Smooth muscle cell of the brain vasculature (primary cell): ENCODE measurements at regions not wholly inside any gene's neighbourhood (a gene's known extent, or its start where the extent isn't known, plus 50 kb on each side); places are given as distances from the start of the nearest gene placed in this dataset.
"Not testable (repeated sequence)": the region's sequence is repeated elsewhere in the genome, so short reads cannot be mapped to it uniquely, and the experiment has no call there.

Source experiments
- DNase-seq: peaks from one replicate; pipeline ENCODE4 v3.0.0-alpha.2; 2012; ENCODE audit warnings: low read depth, low spot score

GRCh38 chr20:48329676-48330664 lies 497.8 kb downstream of the PREX1 start:
- DNase-seq, result no peak

- DNase-seq, result no peak
Measured at GRCh38 chr20:48329031-48329615, 498.7 kb downstream of the PREX1 start.

DNA sequence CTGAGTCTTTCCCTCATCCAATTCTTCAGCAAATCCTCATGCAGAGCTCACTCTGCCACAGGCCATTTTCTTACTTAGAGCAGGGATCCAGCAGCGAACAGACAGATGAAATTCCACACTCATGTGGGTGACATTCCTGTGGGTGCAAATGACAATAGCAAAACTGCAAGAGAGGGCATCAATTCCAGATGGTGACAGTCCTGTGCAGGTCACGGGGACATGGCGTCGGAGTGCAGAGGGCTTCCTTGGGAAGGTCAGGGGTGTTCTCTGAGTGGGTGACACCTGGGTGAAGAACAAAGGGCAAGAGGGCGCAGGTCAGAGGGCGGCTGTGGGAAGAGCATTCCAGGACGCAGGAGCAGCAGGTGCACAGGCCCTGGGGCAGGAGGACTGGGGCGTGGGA lies 500.0 kb downstream of the PREX1 start:
- not testable (repeated sequence) for DNase-seq

- no peak for DNase-seq
Measured at GRCh38 chr20:48326868-48327267, 500.9 kb downstream of the PREX1 start.

- DNase-seq, result no peak
Measured at GRCh38 chr20:48326434-48326691, 501.4 kb downstream of the PREX1 start.

- DNase-seq, result no peak
Measured at GRCh38 chr20:48325656-48326433, 502.0 kb downstream of the PREX1 start.

DNA sequence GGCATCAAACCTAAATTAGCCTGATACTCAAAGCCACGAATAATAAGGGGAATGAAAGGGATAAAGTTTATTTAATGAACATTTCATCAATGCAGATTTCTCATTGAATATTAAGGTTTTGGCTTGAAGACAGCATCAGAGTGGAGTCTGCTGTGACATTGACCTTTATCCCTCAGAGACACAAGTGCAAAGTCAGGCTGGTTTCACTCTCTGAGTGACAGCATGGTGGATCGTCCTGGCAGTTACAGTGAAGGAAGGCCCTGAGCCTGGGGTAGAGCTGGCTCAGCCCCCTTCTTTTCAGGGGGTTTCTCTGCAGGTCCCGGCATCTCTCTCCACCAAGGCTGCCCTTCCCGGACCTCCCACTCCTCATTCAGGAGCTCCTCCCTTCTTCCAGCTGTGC lies 503.1 kb downstream of the PREX1 start:
- no peak for DNase-seq

DNA sequence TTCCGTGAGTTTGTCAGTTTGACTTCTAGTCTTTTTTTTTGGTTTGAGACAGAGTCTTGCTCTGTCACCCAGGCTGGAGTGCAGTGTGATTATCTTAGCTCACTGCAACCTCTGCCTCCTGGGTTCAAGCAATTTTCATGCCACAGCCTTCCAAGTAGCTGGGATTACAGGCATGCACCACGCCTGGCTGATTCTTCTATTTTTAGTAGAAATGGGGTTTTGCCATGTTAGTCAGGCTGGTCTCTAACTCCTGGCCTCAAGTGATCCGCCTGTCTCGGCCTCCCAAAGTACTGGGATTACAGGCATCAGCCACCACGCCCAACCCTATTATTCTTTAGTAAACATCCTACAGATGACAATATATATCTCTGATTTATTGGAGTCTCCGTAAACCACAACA lies 506.5 kb downstream of the PREX1 start:
- no peak for DNase-seq

DNA sequence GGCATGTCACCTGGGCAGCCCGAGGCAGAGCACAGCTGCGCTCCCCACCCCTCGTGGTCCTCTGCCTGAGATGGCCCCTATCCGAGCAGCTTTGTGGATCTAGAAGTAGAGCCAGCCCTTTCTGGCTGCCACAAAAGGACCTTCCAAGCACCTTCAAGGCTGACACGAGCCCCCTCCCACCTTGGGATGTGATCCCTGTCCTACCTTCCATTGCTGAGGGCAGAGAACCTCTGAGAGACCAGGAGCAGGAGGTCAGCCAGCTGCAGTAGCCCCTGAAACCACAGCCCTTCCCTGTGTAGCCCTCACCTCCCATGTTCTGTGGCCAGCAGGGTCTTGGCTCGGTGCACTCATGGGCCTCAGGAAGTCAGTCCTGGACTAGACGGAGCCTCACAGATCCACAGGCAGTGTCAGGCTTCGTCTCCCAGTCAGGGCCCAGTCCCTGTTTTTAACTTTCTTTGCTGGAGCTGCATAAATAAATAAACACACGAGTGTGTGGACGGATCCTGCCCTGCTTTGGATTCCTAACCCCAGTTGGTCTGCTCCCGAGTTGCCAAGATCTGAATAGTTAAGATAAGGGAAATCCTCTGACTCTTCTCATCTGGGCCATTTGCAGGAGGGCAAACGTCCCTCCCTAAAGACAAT lies 507.7 kb downstream of the PREX1 start:
- no peak for DNase-seq

GRCh38 chr20:48317578-48317977 lies 510.2 kb downstream of the PREX1 start:
- no peak for DNase-seq

DNA sequence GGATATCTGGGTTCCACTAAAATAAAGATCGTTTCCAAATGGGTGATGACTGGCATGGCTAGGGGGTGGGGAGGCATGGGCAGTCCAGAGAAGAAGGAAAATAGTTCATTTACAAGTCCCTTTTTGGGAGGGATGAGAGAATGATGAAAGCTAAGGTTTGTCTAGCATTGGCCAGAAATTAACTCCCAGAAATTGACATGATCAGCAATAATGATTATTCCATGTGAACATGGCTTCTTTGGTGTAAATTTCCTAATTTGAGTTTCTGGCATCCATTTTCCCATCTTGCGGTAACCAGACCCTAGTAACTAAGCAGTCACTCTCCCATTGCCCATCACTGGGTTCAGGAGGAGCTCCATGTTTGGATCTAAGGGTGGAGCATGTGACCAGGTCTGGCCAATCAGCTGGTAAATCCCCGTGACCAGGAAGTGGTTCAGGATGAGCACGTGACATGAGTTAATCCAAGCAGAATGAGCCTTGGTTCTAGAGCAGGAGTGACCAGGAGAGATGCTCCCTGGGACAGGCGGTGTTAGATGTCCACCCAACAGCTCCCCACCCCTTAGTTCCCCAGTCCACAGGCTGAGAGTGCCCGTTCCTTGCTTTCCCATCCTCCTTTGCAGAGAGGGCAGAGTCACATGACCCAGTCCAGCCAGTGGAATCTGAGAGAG lies 512.7 kb downstream of the PREX1 start:
- DNase-seq, result no peak

GRCh38 chr20:48313324-48313723 lies 514.5 kb downstream of the PREX1 start:
- DNase-seq, result no peak

DNA sequence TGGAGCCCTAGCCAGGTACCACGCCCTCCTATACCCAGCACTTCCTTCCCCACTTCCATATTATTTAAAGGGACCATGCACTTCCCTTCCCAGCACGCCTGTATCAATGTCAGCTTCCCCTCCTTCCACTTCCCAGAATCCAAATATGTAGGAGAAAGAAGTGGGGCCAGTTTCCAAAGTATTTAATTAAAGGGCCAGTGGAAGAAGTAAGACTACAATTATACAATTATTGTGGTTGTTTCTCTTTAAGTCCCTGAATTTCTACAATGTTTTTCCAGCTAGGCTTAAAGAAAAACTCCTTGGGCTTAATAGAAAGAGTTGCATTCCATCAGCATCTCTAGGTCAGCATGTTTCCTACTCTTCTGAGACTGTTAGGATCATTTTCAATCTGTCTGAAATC lies 515.8 kb downstream of the PREX1 start:
- DNase-seq, result no peak

DNA sequence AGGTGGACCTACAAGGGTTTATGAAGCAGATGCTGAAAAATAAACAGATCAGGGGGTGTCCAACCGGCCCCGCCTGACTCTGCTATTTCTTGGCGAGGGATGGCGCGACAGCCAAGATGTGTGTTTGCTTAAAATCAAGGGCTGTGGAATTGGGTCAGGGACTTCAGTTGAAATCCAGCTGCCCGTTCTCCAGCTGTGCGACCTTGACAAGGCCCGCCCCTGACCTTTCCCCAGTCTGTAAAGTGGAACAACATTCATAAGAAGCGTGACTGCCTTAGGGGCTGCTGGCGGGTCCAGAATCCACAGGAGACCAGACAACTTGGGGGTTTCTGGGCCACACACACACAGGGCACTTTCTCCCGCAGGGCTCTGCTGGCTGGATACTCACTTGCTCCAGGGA lies 517.5 kb downstream of the PREX1 start:
- DNase-seq, result no peak

DNA sequence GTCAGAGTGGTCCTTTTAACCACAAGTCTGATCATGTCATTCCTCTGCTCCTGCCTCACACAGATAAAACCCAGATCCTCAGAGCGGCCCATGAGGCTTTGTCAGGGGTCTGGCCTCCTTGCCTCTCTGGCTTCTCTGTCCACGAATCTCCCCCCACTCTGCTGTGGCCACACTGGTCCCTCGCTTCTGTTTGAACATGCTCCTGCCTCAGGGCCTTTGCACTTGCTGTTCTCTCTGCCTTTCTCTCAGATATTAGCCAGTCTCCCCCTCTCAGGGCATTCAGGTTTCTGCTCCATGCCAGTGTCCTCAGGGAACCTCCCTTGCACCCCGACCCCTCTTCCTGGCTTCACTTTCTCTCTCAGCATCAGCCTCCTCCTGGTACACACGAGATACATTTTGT lies 518.5 kb downstream of the PREX1 start:
- no peak for DNase-seq

- no peak for DNase-seq
Measured at GRCh38 chr20:48308882-48309281, 518.9 kb downstream of the PREX1 start.

GRCh38 chr20:48308232-48308781 lies 519.5 kb downstream of the PREX1 start:
- no peak for DNase-seq

- DNase-seq, result no peak
Measured at GRCh38 chr20:48307277-48307676, 520.5 kb downstream of the PREX1 start.

GRCh38 chr20:48302844-48303542 lies 517.7 kb upstream of the SULF2 start:
- DNase-seq, result no peak

DNA sequence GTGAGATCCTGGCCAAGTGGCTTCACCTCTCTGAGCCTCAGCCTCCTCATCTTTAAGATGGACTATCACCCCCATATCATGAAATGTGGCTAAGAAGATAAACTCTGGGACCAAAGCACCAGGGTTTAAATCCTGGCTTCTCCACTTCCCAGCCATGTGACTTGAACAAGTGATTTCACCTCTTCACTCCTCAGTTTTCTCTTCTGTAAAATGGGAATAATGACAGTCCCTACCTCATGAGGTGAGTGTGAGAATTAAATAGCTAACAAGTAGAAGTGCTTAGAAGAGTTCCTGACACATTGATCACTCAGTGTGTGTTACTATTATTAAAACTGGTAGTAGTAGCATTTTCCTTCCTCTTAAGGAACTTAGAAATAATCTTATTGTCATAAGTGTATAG lies 516.9 kb upstream of the SULF2 start:
- no peak for DNase-seq

- no peak for DNase-seq
Measured at GRCh38 chr20:48301189-48301588, 515.9 kb upstream of the SULF2 start.
